IPS-20b (cell line): ENCODE measurements at regions not wholly inside any gene's neighbourhood (a gene's known extent, or its start where the extent isn't known, plus 50 kb on each side); places are given as distances from the start of the nearest gene placed in this dataset.

ENCODE experiments used
- H3K27ac ChIP-seq: one replicate; pipeline ENCODE4 v1.5.1; 2013; ENCODE audit warnings: low read length
- H3K27me3 ChIP-seq: 2 replicates; pipeline ENCODE4 v1.6.1; 2013; ENCODE audit warnings: mild to moderate bottlenecking, low read length, inconsistent platforms; ENCODE audit not compliant: insufficient read depth
- H3K36me3 ChIP-seq: 2 replicates; pipeline ENCODE4 v1.6.1; 2013; ENCODE audit warnings: low read depth, mild to moderate bottlenecking, inconsistent platforms, low read length, moderate library complexity; ENCODE audit not compliant: insufficient read depth
- H3K4me1 ChIP-seq: 2 replicates; pipeline ENCODE4 v1.6.1; 2013; ENCODE audit warnings: mild to moderate bottlenecking, control low read depth, inconsistent platforms, low read length, moderate library complexity; ENCODE audit not compliant: insufficient read depth
- H3K4me3 ChIP-seq: 2 replicates; pipeline ENCODE4 v1.5.1; 2013; ENCODE audit warnings: mild to moderate bottlenecking, low read length, inconsistent platforms
- H3K9ac ChIP-seq: 2 replicates; pipeline ENCODE4 v1.6.1; 2013; ENCODE audit warnings: low read depth, mild to moderate bottlenecking, inconsistent platforms, low read length, moderate library complexity
- H3K9me3 ChIP-seq: 2 replicates; pipeline ENCODE4 v1.6.1; 2013; ENCODE audit warnings: mild to moderate bottlenecking, low read depth, low read length, inconsistent platforms; ENCODE audit not compliant: insufficient read depth

DNA sequence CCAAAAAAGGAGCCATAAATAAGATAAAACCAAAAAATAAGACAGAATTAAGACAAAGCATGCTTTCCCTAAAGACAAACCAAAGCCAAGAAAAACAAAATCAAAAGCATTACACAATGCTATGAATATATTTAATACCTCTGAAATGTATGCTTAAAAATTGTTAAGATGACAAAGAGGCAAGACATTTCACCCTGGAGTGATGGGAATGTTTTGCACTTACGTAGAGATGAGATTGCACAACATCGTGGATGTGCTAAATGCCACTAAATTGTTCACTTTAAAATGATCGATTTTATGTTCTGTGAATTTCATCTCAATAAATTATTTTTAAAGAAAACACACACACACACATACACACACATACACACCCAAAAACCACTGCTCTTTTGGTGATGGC lies 386.6 kb upstream of the KLHL29 start:
- H3K27me3 ChIP-seq: no peaks in the 10 kb centered on the region
- no peak overlapping the region for H3K27ac ChIP-seq
- no peak overlapping the region for H3K9ac ChIP-seq
- H3K36me3 ChIP-seq: no peaks in the 10 kb centered on the region
- no peak overlapping the region for H3K4me3 ChIP-seq
- no peaks in the 10 kb centered on the region for H3K9me3 ChIP-seq
- no peaks in the 10 kb centered on the region for H3K4me1 ChIP-seq

DNA sequence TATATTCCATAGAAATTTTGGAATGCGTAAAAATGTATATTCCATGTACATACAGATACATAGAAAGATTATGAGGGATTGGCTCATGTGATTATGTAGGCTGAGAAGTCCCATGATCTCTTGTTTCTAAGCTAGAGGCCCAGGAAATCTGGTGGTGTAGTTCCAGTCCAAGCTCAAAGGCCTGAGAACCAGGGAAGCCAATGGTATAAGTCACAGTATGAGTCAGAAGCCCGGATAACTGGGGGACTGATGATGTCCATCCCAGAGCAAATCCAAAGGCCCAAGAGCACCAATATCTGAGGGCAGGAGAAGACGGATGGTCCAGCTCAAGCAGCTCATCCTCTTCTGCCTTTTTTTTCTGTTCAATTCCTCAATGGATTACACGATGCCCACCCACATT lies 385.0 kb upstream of the KLHL29 start:
- Histone ChIP-seq H3K36me3 (no peaks in the 10 kb centered on the region), H3K4me3 (no peak overlapping the region), H3K4me1 (no peaks in the 10 kb centered on the region), H3K9ac (no peak overlapping the region), H3K27ac (no peak overlapping the region), H3K9me3 (no peaks in the 10 kb centered on the region), H3K27me3 (no peaks in the 10 kb centered on the region)

DNA sequence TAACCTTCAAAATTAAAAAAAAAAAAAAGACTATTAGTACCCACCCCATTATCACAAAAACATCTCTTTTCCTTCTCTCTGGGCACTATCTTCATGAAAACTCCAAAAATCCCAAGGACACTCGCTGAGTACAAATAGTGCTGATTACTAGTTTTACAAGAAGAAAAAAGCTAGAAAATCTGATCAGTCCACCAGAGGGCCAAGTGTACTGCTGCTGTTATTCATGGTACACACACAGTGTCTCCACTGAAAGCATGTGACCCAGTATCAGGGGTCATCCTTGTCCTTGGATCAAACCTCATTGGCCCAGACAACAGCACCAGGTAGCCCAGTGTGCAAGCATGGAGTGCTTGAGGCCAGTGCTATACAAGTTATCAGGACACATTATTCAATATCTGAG lies 382.7 kb upstream of the KLHL29 start:
- H3K4me3 ChIP-seq: no peak overlapping the region
- no peaks in the 10 kb centered on the region for H3K9me3 ChIP-seq
- H3K27ac ChIP-seq: no peak overlapping the region
- no peaks in the 10 kb centered on the region for H3K36me3 ChIP-seq
- no peaks in the 10 kb centered on the region for H3K27me3 ChIP-seq
- H3K9ac ChIP-seq: no peak overlapping the region
- no peaks in the 10 kb centered on the region for H3K4me1 ChIP-seq

DNA sequence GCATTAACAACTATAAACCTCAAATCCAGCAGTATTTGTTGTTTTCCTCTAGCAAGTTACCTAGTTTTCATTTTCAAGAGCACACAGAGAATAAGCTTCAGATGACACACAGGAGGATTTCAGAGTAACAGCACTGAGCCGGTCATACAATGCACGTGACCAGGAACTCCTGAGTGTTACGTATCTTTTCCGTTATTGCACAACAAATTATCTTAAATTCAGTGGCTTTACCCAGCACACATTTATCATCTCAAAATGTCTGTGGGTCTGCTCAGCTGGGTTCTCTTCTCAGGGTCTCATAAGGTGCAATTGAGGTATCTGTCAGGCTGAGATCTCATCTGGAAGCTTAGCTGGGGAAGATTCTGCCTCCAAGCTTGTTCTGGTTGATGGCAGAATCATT lies 379.5 kb upstream of the KLHL29 start:
- Histone ChIP-seq H3K9me3 (no peaks in the 10 kb centered on the region), H3K4me1 (no peaks in the 10 kb centered on the region), H3K27me3 (no peaks in the 10 kb centered on the region), H3K27ac (no peak overlapping the region), H3K36me3 (no peaks in the 10 kb centered on the region), H3K9ac (no peak overlapping the region), H3K4me3 (no peak overlapping the region)

DNA sequence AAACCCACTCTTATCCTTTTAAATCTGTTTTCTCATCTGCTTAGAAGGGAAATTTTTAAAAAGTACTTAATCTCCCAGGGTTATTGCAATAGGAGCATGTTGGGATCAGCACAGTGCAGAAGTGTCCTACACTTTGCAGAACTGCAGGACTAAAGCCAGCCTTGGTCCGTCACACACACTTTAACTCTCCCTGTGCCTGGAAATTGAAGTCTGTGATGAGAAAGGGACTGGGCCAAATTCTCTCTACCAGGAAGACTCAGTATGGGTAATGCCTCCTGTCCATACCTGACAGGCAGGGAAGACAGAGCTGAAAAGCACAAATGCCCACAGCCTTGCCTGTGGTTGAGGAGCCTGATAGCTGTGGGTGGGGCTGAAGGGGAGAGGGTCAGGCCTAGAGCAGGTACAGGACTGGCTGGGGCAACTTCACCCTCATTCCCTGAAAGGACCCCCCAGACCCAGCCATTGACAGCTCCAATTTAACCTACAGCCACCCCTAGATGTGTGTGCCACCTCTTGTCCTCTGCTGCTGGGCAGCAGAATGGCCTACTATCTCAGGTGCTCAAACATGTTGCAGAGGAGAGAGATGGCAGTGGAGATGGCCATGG lies 377.2 kb upstream of the KLHL29 start:
- no peak overlapping the region for H3K27ac ChIP-seq
- no peaks in the 10 kb centered on the region for H3K36me3 ChIP-seq
- H3K4me1 ChIP-seq: no peaks in the 10 kb centered on the region
- H3K27me3 ChIP-seq: no peaks in the 10 kb centered on the region
- H3K9me3 ChIP-seq: no peaks in the 10 kb centered on the region
- H3K9ac ChIP-seq: no peak overlapping the region
- no peak overlapping the region for H3K4me3 ChIP-seq

DNA sequence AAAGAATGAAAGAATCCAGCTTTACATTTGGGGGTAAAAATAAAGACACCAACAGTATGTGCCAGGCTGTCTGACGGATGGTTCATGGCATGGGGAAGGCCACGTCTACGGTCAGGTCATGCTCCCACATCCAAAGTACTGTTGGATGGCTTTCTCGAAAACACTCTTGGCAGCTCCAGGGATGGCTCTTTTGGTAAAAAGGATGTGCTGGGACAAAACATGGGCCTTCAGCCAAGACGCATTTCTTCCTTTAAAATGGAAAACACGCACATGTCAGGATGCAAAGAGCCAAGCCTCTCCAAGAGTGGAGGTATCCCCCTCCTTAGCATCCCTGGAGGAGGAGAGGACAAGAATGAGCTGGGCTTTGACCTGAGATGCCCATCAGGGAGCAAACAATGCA lies 376.5 kb upstream of the KLHL29 start:
- H3K4me1 ChIP-seq: no peaks in the 10 kb centered on the region
- H3K27me3 ChIP-seq: no peaks in the 10 kb centered on the region
- H3K9me3 ChIP-seq: no peaks in the 10 kb centered on the region
- H3K36me3 ChIP-seq: no peaks in the 10 kb centered on the region
- H3K9ac ChIP-seq: no peak overlapping the region
- no peak overlapping the region for H3K27ac ChIP-seq
- H3K4me3 ChIP-seq: no peak overlapping the region

DNA sequence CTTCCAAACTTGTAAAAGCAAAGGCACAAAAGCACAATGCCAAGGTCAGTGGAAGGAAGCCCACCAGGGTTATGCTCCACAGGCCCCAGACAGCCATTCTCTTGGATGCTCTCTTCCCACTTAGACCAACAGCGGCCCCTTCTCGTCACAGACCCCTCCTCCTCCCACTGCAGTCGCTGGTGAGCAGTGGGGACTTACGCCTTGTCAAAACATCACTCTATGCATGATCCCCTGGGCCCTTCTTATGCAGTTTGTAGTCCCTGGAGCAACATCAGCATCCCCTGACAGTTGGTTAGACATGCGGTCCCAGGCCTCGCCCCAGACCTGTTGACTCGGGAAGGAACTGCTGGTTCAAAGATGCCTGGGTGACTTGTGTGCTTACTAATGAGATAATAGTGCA lies 376.0 kb upstream of the KLHL29 start:
- Histone ChIP-seq H3K4me1 (no peaks in the 10 kb centered on the region), H3K27me3 (no peaks in the 10 kb centered on the region), H3K9me3 (no peaks in the 10 kb centered on the region), H3K36me3 (no peaks in the 10 kb centered on the region), H3K9ac (no peak overlapping the region), H3K27ac (no peak overlapping the region), H3K4me3 (no peak overlapping the region)

DNA sequence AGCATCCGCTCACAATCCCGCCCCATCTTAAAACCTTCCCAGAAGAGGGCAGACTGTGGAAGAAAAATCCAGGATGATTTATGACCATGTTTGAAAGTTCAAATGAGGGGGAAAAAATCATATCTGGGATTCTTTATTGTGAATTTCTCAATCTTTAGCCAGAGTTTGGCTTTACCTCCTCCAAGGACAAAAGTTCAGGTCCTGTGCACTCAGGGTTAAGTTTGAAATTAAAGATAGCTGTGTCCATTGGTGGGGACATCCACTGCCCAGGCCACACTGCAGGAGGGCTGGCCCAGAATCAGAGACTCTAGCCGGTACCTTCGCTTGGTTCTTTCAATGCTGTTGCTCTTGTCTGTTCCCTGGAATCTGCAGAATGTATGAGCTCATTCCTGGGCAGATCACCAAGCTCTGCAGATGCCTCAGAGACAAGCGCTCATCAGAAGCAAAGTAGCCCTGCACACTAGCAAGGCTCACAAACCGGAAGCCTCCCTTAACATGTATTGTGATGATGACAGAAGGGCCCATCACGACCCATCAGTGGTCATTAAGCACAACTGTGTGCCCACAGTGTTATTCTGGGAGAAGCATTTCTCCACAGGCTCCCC lies 375.3 kb upstream of the KLHL29 start:
- Histone ChIP-seq H3K9ac (no peak overlapping the region), H3K27ac (no peak overlapping the region), H3K9me3 (no peaks in the 10 kb centered on the region), H3K4me1 (no peaks in the 10 kb centered on the region), H3K36me3 (no peaks in the 10 kb centered on the region), H3K27me3 (no peaks in the 10 kb centered on the region), H3K4me3 (no peak overlapping the region)

DNA sequence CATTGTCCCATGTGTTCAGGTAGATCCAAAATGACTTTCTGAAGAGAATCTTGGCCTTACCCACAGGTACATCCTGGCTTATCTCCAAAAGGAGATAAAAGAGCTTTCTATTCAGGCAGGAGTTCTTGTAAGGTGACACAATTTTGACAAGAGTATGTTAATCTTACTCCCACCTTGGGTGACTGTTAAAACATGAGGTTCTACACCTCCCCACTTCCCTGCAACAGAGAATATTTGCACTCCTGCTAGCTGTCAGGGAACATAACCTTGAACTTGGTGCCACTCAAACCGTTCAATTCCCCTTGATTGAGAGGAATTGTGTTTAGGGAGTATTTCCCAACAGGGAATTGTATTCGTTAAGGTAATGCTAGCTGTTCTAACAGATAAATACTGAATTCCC lies 372.5 kb upstream of the KLHL29 start:
- Histone ChIP-seq H3K4me3 (no peak overlapping the region), H3K4me1 (no peaks in the 10 kb centered on the region), H3K27ac (no peak overlapping the region), H3K9ac (no peak overlapping the region), H3K27me3 (no peaks in the 10 kb centered on the region), H3K9me3 (no peaks in the 10 kb centered on the region), H3K36me3 (no peaks in the 10 kb centered on the region)

DNA sequence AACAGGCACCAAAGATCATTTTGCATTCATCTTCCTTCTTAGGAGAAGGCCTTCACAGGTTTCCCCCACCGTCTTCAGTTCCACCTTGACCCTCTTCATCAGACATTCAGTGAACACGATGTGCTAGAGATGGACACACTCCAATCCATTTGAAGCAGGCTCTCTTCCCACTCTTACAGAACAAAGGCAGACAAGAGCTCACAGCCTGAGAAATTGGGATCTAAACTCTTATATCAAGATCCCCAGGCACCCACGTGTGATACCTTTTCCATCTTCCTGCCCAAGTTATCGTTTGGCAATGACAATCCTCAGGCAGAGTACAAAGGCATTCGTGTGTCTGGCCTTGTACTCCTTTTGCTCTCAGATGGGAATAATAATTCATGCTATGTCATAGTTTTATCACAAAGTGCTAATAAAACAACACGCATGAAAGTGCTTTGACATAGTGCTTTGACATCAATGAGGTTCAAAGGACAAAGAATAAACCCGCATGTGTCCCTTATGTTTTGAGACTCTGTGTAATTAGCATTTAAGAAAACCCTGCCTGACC lies 369.3 kb upstream of the KLHL29 start:
- no peak overlapping the region for H3K4me3 ChIP-seq
- H3K27ac ChIP-seq: no peak overlapping the region
- H3K9ac ChIP-seq: no peak overlapping the region
- H3K36me3 ChIP-seq: no peaks in the 10 kb centered on the region
- no peaks in the 10 kb centered on the region; the same call in 1 of the 2 replicates for H3K4me1 ChIP-seq
- no peaks in the 10 kb centered on the region for H3K27me3 ChIP-seq
- H3K9me3 ChIP-seq: no peaks in the 10 kb centered on the region

DNA sequence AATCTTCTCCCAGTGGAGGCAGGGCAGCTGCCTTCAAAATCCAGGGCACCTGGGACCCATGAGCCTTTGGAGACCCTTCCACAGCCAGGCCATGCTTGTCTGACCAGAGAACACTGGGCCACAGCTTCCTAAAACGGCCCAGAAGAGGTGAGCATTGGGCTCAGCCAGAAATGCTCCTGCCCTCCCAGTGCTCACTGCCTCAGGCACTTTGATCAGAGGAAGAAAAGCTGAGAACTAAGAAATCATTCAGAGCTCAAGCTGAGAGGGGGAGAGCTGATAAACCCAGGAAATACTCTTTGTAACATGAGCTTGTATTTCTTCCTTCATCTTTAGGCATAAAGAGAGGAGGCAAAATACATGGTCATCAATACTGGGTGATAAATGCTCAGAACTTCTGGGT lies 365.5 kb upstream of the KLHL29 start:
- H3K4me3 ChIP-seq: no peak overlapping the region
- no peaks in the 10 kb centered on the region for H3K36me3 ChIP-seq
- no peaks in the 10 kb centered on the region; the same call in 1 of the 2 replicates for H3K4me1 ChIP-seq
- H3K9ac ChIP-seq: no peak overlapping the region
- H3K9me3 ChIP-seq: no peaks in the 10 kb centered on the region
- no peak overlapping the region for H3K27ac ChIP-seq
- H3K27me3 ChIP-seq: no peaks in the 10 kb centered on the region

DNA sequence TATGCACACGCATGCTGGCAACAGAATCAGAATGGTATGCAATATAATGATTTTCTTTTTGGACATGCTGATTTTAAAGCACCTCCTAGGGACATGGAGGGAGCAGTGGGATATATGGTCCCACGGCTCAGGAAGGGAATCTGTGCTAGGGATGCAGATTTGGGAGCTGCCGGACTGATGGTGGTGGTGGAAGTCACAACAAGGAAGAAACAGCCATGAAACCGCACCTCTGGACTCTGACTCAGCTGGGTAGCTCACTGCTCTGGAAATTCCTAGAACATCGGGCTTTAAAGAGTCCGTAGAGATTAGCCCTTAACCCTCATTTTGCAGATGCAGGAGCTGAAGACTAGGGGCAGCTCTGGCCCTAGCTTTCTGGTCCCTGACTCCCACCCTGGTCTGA lies 364.3 kb upstream of the KLHL29 start:
- no peaks in the 10 kb centered on the region for H3K36me3 ChIP-seq
- no peak overlapping the region for H3K9ac ChIP-seq
- H3K4me3 ChIP-seq: no peak overlapping the region
- H3K4me1 ChIP-seq: no peaks in the 10 kb centered on the region; the same call in 1 of the 2 replicates
- H3K27me3 ChIP-seq: no peaks in the 10 kb centered on the region
- no peaks in the 10 kb centered on the region for H3K9me3 ChIP-seq
- no peak overlapping the region for H3K27ac ChIP-seq
